ENCODE measurements at regions not wholly inside any gene's neighbourhood (a gene's known extent, or its start where the extent isn't known, plus 50 kb on each side); places are given as distances from the start of the nearest gene placed in this dataset.

DNA sequence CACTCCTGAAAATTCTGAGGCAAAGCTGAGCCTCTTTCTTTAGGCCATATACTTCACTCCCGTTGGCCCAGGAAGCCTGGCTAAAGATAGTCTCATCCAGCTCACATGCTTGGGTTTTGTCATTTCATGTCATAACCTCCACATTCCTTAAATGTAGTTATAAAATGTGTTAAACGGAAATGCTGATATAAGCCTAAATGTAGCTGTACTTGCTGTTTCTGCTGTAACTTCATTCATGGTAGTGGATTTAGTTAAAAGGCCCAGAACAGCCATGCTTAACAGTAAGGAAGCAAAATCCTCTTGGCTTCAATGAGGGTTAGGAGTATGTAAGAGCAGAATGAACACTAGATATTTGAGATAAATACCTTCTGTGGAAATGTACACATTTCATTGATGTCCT lies 135.8 kb upstream of the TMEM161B start:
- no peak overlapping the region for H2BK15ac ChIP-seq (ENCODE audit: low read depth, low read length)
- H2AFZ ChIP-seq (ENCODE audit: low read length): no peak overlapping the region
- no peak overlapping the region for H2BK5ac ChIP-seq (ENCODE audit: insufficient read length, low read length)
- H4K5ac ChIP-seq (ENCODE audit: insufficient read length, low read depth, low read length): no peak overlapping the region
- no peak overlapping the region for H3K27ac ChIP-seq (ENCODE audit: insufficient read length, low read depth, low read length)
- no CpG with 5 or more reads among the region's 2 CpGs for WGBS (ENCODE audit: extremely low coverage, insufficient read length, low lambda C conversion rate)
- H3K4me1 ChIP-seq (ENCODE audit: insufficient read depth, low read length): no peaks in the 10 kb centered on the region; the same call in 1 of the 2 replicates
- H2AK5ac ChIP-seq (ENCODE audit: insufficient read length, low read length): no peak overlapping the region
- no peak overlapping the region for H3K4ac ChIP-seq (ENCODE audit: low read depth, low read length)
- H3K18ac ChIP-seq (ENCODE audit: insufficient read length, low read depth, low read length): no peak overlapping the region
- no peaks in the 10 kb centered on the region for H3K79me1 ChIP-seq (ENCODE audit: insufficient read depth, low read depth, low read length, poor library complexity, severe bottlenecking)
- Mint-ChIP-seq H3K27me3 (ENCODE audit: low read depth) (no peaks in the 10 kb centered on the region), H3K4me3 (no peak overlapping the region), H3K9me3 (no peaks in the 10 kb centered on the region), H3K36me3 (ENCODE audit: insufficient read depth in 1 of 3, low read depth in 3 of 3) (no peaks in the 10 kb centered on the region), H3K27ac (no peak overlapping the region), H3K4me1 (peaks cover 23 to 25% of the 10 kb centered on the region in 2 experiments)
- no peak overlapping the region for H3K9ac ChIP-seq (ENCODE audit: extremely low read depth, insufficient read length, low read length)
- H4K8ac ChIP-seq (replicated peaks; ENCODE audit: insufficient read length, low read depth, low read length): no peak overlapping the region
- H3K79me2 ChIP-seq (ENCODE audit: insufficient read depth, low read length): no peaks in the 10 kb centered on the region
- no peak overlapping the region for H3K4me2 ChIP-seq (ENCODE audit: insufficient read depth, insufficient read length, low read length)
- H3K27me3 ChIP-seq (ENCODE audit: insufficient read depth, low read length): no peaks in the 10 kb centered on the region
- H3T11ph ChIP-seq (ENCODE audit: low read length): no peak overlapping the region
- DNase-seq: no peak
- no peak overlapping the region for H2BK20ac ChIP-seq (ENCODE audit: low read depth, low read length, poor library complexity, severe bottlenecking)
- TF ChIP-seq, protein P1, sequence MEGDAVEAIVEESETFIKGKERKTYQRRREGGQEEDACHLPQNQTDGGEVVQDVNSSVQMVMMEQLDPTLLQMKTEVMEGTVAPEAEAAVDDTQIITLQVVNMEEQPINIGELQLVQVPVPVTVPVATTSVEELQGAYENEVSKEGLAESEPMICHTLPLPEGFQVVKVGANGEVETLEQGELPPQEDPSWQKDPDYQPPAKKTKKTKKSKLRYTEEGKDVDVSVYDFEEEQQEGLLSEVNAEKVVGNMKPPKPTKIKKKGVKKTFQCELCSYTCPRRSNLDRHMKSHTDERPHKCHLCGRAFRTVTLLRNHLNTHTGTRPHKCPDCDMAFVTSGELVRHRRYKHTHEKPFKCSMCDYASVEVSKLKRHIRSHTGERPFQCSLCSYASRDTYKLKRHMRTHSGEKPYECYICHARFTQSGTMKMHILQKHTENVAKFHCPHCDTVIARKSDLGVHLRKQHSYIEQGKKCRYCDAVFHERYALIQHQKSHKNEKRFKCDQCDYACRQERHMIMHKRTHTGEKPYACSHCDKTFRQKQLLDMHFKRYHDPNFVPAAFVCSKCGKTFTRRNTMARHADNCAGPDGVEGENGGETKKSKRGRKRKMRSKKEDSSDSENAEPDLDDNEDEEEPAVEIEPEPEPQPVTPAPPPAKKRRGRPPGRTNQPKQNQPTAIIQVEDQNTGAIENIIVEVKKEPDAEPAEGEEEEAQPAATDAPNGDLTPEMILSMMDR (conservative IDR thresholded peaks at IDR 0.05): no peak
- H2BK12ac ChIP-seq (ENCODE audit: insufficient read length, low read depth, low read length): no peak overlapping the region
- H2BK120ac ChIP-seq (ENCODE audit: low read depth, low read length, poor library complexity, severe bottlenecking): no peak overlapping the region
- H3K9me3 ChIP-seq (ENCODE audit: control insufficient read depth, low read depth, low read length): no peaks in the 10 kb centered on the region
- no peaks in the 10 kb centered on the region for H3K23me2 ChIP-seq (ENCODE audit: insufficient read length, low read depth, low read length, poor library complexity, severe bottlenecking)
- H4K91ac ChIP-seq (ENCODE audit: insufficient read length, low read depth, low read length): no peak overlapping the region
- no peak overlapping the region for H3K56ac ChIP-seq (ENCODE audit: insufficient read length, low read depth, low read length)
- H4K20me1 ChIP-seq (ENCODE audit: control insufficient read depth, insufficient read depth, insufficient read length): no peaks in the 10 kb centered on the region
- no peak overlapping the region for H3K14ac ChIP-seq (ENCODE audit: insufficient read depth, low read length)
- no peak overlapping the region for H3K23ac ChIP-seq (ENCODE audit: insufficient read length, low read depth, low read length)
